GM18951 (cell line): ENCODE measurements at regions not wholly inside any gene's neighbourhood (a gene's known extent, or its start where the extent isn't known, plus 50 kb on each side); places are given as distances from the start of the nearest gene placed in this dataset.
"Not testable (repeated sequence)": the region's sequence is repeated elsewhere in the genome, so short reads cannot be mapped to it uniquely, and the experiment has no call there.

Experiments used
- POLR2A ChIP-seq: IDR thresholded peaks from 4 replicates; pipeline ENCODE4 v1.6.1; 2011; ENCODE audit warnings: mild to moderate bottlenecking; ENCODE audit not compliant: insufficient read length, insufficient read depth; ENCODE audit errors: extremely low read depth
- in situ Hi-C: fragments of 300-500 bp; cut with MboI; formaldehyde crosslinking; loops from one replicate; pipeline ENCODE4 v1.12.0; 2022; ENCODE audit warnings: low sequenced_read_pairs, mixed read lengths, inconsistent platforms; ENCODE audit not compliant: unreplicated experiment

GRCh38 chr10:65753532-65753931, 1172.3 kb upstream of the LRRTM3 start:
- in situ Hi-C loops: no loop called here
- TF ChIP-seq POLR2A: no peak

- TF ChIP-seq POLR2A: no peak
- in situ Hi-C loops: no loop called here
These were observed 1171.7 kb upstream of the LRRTM3 start for GRCh38 chr10:65754112-65754511.

- in situ Hi-C loops: no loop called here
- no peak for TF ChIP-seq POLR2A
These were observed 1163.5 kb upstream of the LRRTM3 start for GRCh38 chr10:65762311-65762710.

- TF ChIP-seq POLR2A: no peak
- in situ Hi-C loops: no loop called here
These were observed 1160.8 kb upstream of the LRRTM3 start for GRCh38 chr10:65765006-65765541.

- TF ChIP-seq POLR2A: no peak
- in situ Hi-C loops: no loop called here
These were observed 1156.0 kb upstream of the LRRTM3 start for GRCh38 chr10:65769828-65770227.

GRCh38 chr10:65778753-65779152, 1147.1 kb upstream of the LRRTM3 start:
- no peak for TF ChIP-seq POLR2A
- in situ Hi-C loops: no loop called here

GRCh38 chr10:65779985-65780384, 1145.9 kb upstream of the LRRTM3 start:
- in situ Hi-C loops: no loop called here
- no peak for TF ChIP-seq POLR2A

GRCh38 chr10:65786279-65786678, 1139.6 kb upstream of the LRRTM3 start:
- no peak for TF ChIP-seq POLR2A
- in situ Hi-C loops: no loop called here

- in situ Hi-C loops: no loop called here
- TF ChIP-seq POLR2A: no peak
These were observed 1138.3 kb upstream of the LRRTM3 start for GRCh38 chr10:65787571-65787970.

GRCh38 chr10:65788271-65788670, 1137.6 kb upstream of the LRRTM3 start:
- in situ Hi-C loops: no loop called here
- TF ChIP-seq POLR2A: no peak

- TF ChIP-seq POLR2A: no peak
- in situ Hi-C loops: no loop called here
These were observed 1133.9 kb upstream of the LRRTM3 start for GRCh38 chr10:65791979-65792378.

- in situ Hi-C loops: no loop called here
- TF ChIP-seq POLR2A: no peak
These were observed 1132.0 kb upstream of the LRRTM3 start for GRCh38 chr10:65793738-65794425.

GRCh38 chr10:65794861-65795260, 1131.0 kb upstream of the LRRTM3 start:
- in situ Hi-C loops: not testable (repeated sequence)

GRCh38 chr10:65796472-65796871, 1129.4 kb upstream of the LRRTM3 start:
- TF ChIP-seq POLR2A: no peak
- in situ Hi-C loops: no loop called here
